GM21360 (cell line): ENCODE measurements at regions not wholly inside any gene's neighbourhood (a gene's known extent, or its start where the extent isn't known, plus 50 kb on each side); places are given as distances from the start of the nearest gene placed in this dataset.
A peak's percentile ranks its signal among the peaks of the same experiment; 100 is the strongest.

Experiments
- ATAC-seq: cut with Tn5 transposase; IDR thresholded peaks from one replicate; pipeline ENCODE4 v1.9.1; 2021; ENCODE audit warnings: mild to moderate bottlenecking, moderate library complexity; ENCODE audit not compliant: unreplicated experiment

GRCh38 chr18:72692086-72692485 is 147.9 kb upstream of the CBLN2 start:
- no peak for ATAC-seq

- ATAC-seq: no peak
Measured at GRCh38 chr18:72687736-72688135, 143.6 kb upstream of the CBLN2 start.

- ATAC-seq: no peak
Measured at GRCh38 chr18:72675394-72675793, 131.3 kb upstream of the CBLN2 start.

- ATAC-seq: peak; percentile 96
Measured at GRCh38 chr18:72674710-72675109, 130.6 kb upstream of the CBLN2 start.

- ATAC-seq: no peak
Measured at GRCh38 chr18:72673242-72673641, 129.1 kb upstream of the CBLN2 start.

- ATAC-seq: peak; percentile 35
Measured at GRCh38 chr18:72672364-72673184, 128.4 kb upstream of the CBLN2 start.

GRCh38 chr18:72667932-72668331 is 123.8 kb upstream of the CBLN2 start:
- ATAC-seq: no peak

GRCh38 chr18:72652990-72653593 is 109.0 kb upstream of the CBLN2 start:
- peak; percentile 94 for ATAC-seq

GRCh38 chr18:72651033-72651432 is 106.9 kb upstream of the CBLN2 start:
- ATAC-seq: no peak

- ATAC-seq: no peak
Measured at GRCh38 chr18:72648481-72648960, 104.4 kb upstream of the CBLN2 start.

- ATAC-seq: no peak
Measured at GRCh38 chr18:72648079-72648478, 103.9 kb upstream of the CBLN2 start.

GRCh38 chr18:72640557-72640956 is 96.4 kb upstream of the CBLN2 start:
- ATAC-seq: no peak

- no peak for ATAC-seq
Measured at GRCh38 chr18:72638376-72638775, 94.2 kb upstream of the CBLN2 start.

- ATAC-seq: no peak
Measured at GRCh38 chr18:72637721-72638120, 93.6 kb upstream of the CBLN2 start.

GRCh38 chr18:72637299-72637698 is 93.2 kb upstream of the CBLN2 start:
- no peak for ATAC-seq

- no peak for ATAC-seq
Measured at GRCh38 chr18:72636611-72637010, 92.5 kb upstream of the CBLN2 start.

- no peak for ATAC-seq
Measured at GRCh38 chr18:72634500-72634899, 90.4 kb upstream of the CBLN2 start.

- ATAC-seq: no peak
Measured at GRCh38 chr18:72630991-72631390, 86.8 kb upstream of the CBLN2 start.

GRCh38 chr18:72623444-72623843 is 79.3 kb upstream of the CBLN2 start:
- ATAC-seq: no peak

GRCh38 chr18:72613534-72613930 is 69.4 kb upstream of the CBLN2 start:
- no peak for ATAC-seq

GRCh38 chr18:72612894-72613533 is 68.9 kb upstream of the CBLN2 start:
- ATAC-seq: peak; percentile 96

GRCh38 chr18:72605376-72605775 is 61.2 kb upstream of the CBLN2 start:
- no peak for ATAC-seq
